ENCODE measurements at regions not wholly inside any gene's neighbourhood (a gene's known extent, or its start where the extent isn't known, plus 50 kb on each side); places are given as distances from the start of the nearest gene placed in this dataset.
"Not testable (repeated sequence)": the region's sequence is repeated elsewhere in the genome, so short reads cannot be mapped to it uniquely, and the experiment has no call there.

DNA sequence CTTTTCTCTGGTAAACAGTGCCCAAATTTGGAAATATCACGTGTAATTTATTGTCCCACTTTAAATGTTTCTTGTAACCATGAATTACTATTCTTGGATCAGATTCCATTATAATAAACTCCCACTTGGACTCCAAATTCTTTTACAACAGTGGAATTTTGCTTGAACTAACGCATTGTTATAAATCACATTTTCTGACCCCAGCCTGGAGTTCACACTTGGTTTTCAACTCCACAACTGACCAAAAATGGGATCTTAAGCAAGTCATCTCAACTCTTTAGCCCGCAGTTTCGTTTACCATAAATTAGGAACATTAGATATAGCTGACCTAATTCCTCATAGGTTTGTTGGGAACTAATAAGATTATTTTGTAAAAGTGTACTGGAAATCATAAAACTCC is 336.8 kb upstream of the NCAM1 start:
- Histone ChIP-seq H3K36me3 (no peaks in the 10 kb centered on the region), H3K27ac (no peak overlapping the region), H3K9me3 (no peaks in the 10 kb centered on the region), H3K4me1 (ENCODE audit: control insufficient read depth in 1 of 2, low read depth in 2 of 2) (no peaks in the 10 kb centered on the region), H3K27me3 (replicated peaks; ENCODE audit: insufficient read depth) (no peaks in the 10 kb centered on the region), H3K4me3 (no peak overlapping the region)
- DNase-seq (ENCODE audit: low spot score): no peak
- TF ChIP-seq, protein P1, sequence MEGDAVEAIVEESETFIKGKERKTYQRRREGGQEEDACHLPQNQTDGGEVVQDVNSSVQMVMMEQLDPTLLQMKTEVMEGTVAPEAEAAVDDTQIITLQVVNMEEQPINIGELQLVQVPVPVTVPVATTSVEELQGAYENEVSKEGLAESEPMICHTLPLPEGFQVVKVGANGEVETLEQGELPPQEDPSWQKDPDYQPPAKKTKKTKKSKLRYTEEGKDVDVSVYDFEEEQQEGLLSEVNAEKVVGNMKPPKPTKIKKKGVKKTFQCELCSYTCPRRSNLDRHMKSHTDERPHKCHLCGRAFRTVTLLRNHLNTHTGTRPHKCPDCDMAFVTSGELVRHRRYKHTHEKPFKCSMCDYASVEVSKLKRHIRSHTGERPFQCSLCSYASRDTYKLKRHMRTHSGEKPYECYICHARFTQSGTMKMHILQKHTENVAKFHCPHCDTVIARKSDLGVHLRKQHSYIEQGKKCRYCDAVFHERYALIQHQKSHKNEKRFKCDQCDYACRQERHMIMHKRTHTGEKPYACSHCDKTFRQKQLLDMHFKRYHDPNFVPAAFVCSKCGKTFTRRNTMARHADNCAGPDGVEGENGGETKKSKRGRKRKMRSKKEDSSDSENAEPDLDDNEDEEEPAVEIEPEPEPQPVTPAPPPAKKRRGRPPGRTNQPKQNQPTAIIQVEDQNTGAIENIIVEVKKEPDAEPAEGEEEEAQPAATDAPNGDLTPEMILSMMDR (IDR thresholded peaks at IDR 0.05): no peak
- no peak for ATAC-seq (ENCODE audit: insufficient number of reproducible peaks, low FRiP score, low read depth)

DNA sequence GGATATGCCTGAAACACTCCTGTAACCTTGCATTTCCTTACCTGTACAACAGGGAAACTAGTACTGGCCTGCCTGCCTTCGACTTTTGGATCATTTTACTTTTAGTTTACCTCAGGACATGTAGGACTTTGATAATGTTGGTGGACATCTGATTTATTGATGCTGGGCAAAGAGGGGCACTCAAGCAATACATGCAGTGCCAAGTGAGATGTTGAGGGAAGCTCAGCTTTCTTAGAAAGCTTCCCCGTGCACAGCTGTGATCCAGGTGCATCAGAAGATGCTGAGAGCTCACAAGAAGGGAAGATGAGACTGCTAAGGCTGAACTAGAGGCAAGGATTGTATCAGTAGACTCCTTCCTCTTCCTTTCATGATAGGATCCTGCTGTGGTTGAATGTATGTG is 336.2 kb upstream of the NCAM1 start:
- H3K9me3 ChIP-seq; H3K27me3 ChIP-seq (replicated peaks; ENCODE audit: insufficient read depth); H3K4me3 ChIP-seq; H3K4me1 ChIP-seq (ENCODE audit: control insufficient read depth in 1 of 2, low read depth in 2 of 2); DNase-seq (ENCODE audit: low spot score); ATAC-seq (ENCODE audit: insufficient number of reproducible peaks, low FRiP score, low read depth); H3K36me3 ChIP-seq; H3K27ac ChIP-seq: not testable (repeated sequence)

DNA sequence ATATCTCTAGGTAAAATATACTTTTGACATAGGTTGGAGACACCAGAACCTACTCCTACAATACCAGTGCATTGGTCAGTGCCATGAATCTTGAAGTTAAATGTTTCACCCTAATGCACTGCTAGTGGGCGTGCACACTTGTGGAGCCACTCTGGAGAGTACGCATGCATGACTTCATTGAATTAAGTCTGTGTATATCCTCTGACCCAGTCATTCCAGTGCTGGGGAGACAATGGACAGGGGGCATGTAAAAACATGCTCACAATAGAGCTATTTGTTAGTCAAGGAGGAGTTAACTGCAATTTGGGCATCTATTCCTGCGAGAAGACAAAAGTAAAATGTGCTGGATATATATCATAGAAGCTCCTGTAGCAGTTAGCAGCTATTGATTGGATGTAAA is 335.4 kb upstream of the NCAM1 start:
- ATAC-seq (ENCODE audit: insufficient number of reproducible peaks, low FRiP score, low read depth) (no peak), DNase-seq (ENCODE audit: low spot score) (no peak)
- no peaks in the 10 kb centered on the region for H3K36me3 ChIP-seq

DNA sequence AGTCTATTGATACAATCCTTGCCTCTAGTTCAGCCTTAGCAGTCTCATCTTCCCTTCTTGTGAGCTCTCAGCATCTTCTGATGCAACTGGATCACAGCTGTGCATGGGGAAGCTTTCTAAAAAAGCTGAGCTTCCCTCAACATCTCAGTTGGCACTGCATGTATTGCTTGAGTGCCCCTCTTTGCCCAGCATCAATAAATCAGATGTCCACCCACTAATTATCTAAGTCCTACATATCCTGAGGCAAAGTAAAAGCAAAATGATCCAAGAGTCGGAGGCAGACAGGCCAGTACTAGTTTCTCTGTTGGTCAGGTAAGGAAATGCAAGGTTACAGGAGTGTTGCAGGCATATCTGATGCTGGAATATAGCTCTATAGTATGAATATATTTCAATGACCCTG is 334.5 kb upstream of the NCAM1 start:
- no peak for DNase-seq (ENCODE audit: low spot score)
- no peak for ATAC-seq (ENCODE audit: insufficient number of reproducible peaks, low FRiP score, low read depth)
- H3K27me3 ChIP-seq (replicated peaks; ENCODE audit: insufficient read depth): no peaks in the 10 kb centered on the region
- H3K4me1 ChIP-seq (ENCODE audit: control insufficient read depth in 1 of 2, low read depth in 2 of 2): no peaks in the 10 kb centered on the region
- H3K4me3 ChIP-seq: no peak overlapping the region
- H3K27ac ChIP-seq: no peak overlapping the region
- H3K9me3 ChIP-seq: no peaks in the 10 kb centered on the region
- no peaks in the 10 kb centered on the region for H3K36me3 ChIP-seq
- TF ChIP-seq, protein P1 (IDR thresholded peaks at IDR 0.05): no peak

More for the DNA sequence above, 335.4 kb upstream of the NCAM1 start:
- Histone ChIP-seq H3K4me1 (ENCODE audit: control insufficient read depth in 1 of 2, low read depth in 2 of 2) (no peaks in the 10 kb centered on the region), H3K4me3 (no peak overlapping the region), H3K27ac (no peak overlapping the region), H3K9me3 (no peaks in the 10 kb centered on the region), H3K27me3 (replicated peaks; ENCODE audit: insufficient read depth) (no peaks in the 10 kb centered on the region)
- TF ChIP-seq, protein P1 (IDR thresholded peaks at IDR 0.05): no peak

DNA sequence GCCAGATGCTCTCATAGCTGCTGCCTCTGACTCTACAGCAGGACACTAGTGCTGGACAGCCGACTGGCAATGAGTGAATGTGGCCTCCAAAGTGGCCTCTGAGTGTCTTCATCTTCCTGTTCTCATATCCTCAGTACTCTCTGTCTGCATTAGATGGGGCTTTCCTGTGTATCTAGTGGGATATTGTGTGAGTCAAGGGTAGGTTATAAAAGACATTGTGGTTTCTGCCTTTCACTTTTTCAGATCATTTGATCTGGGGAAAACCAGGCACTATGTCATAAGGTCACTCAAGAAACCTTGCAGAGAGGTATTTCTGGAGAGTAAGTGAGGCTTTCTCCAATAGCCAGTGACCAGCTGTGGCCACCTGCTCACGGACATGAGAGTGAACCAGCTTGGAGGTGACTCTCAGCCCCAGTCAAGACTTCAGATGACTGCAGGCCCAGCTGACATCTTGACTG is 333.6 kb upstream of the NCAM1 start:
- no peak for ATAC-seq (ENCODE audit: insufficient number of reproducible peaks, low FRiP score, low read depth)

DNA sequence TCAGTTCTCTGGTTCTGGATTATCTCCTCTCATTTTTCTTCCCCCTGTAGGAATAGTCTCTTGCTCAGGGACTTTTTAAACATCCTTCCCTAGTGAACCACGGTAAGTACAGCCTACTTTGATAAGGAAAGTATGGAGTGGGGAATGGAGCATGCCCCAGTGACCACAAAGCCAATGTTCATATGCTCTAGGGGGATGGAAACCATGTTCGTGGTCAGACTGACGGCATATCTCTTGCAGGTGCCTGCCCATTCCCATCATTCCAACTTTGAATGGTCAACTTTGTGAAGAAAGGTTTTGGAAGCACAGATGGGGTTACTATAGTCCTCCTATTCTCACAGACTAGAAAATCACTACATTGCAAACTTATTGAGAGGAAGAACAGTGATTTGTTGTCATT is 332.5 kb upstream of the NCAM1 start:
- H3K4me1 ChIP-seq (ENCODE audit: control insufficient read depth in 1 of 2, low read depth in 2 of 2): no peaks in the 10 kb centered on the region
- H3K9me3 ChIP-seq: no peaks in the 10 kb centered on the region
- H3K36me3 ChIP-seq: no peaks in the 10 kb centered on the region
- no peak for ATAC-seq (ENCODE audit: insufficient number of reproducible peaks, low FRiP score, low read depth)
- TF ChIP-seq, protein P1 (IDR thresholded peaks at IDR 0.05): no peak
- no peak overlapping the region for H3K4me3 ChIP-seq
- H3K27ac ChIP-seq: no peak overlapping the region
- H3K27me3 ChIP-seq (replicated peaks; ENCODE audit: insufficient read depth): no peaks in the 10 kb centered on the region
- no peak for DNase-seq (ENCODE audit: low spot score)

More for the DNA sequence above, 333.6 kb upstream of the NCAM1 start:
- Histone ChIP-seq H3K9me3 (no peaks in the 10 kb centered on the region), H3K27me3 (replicated peaks; ENCODE audit: insufficient read depth) (no peaks in the 10 kb centered on the region), H3K36me3 (no peaks in the 10 kb centered on the region), H3K4me1 (ENCODE audit: control insufficient read depth in 1 of 2, low read depth in 2 of 2) (no peaks in the 10 kb centered on the region), H3K27ac (no peak overlapping the region), H3K4me3 (no peak overlapping the region)
- DNase-seq (ENCODE audit: low spot score): no peak
- TF ChIP-seq, protein P1 (IDR thresholded peaks at IDR 0.05): no peak
